HL-60 (cell line): ENCODE measurements at regions not wholly inside any gene's neighbourhood (a gene's known extent, or its start where the extent isn't known, plus 50 kb on each side); places are given as distances from the start of the nearest gene placed in this dataset.

Source experiments
- DNase-seq, 2 experiments: peaks; one replicate each; pipeline ENCODE4 v3.0.0-alpha.2; 2010 to 2020; ENCODE audit warnings: low read depth in 1 of 2, low spot score in 1 of 2
- H3K27ac ChIP-seq: fragments of 250-450 bp; sonication (Bioruptor Pico); replicated peaks from 2 replicates; pipeline ENCODE4 v1.5.1; 2020; ENCODE audit warnings: mild to moderate bottlenecking, moderate library complexity
- H3K27me3 ChIP-seq: fragments of 250-450 bp; sonication (Bioruptor Pico); 2 replicates; pipeline ENCODE4 v1.5.1; 2021; ENCODE audit warnings: mild to moderate bottlenecking, moderate library complexity; ENCODE audit not compliant: insufficient read depth, poor library complexity, severe bottlenecking
- H3K4me3 ChIP-seq: replicated peaks from 2 replicates; pipeline ENCODE4 v1.5.1; 2011; ENCODE audit warnings: mild to moderate bottlenecking, control low read depth, low read length; ENCODE audit not compliant: insufficient read depth
- GABPA ChIP-seq: IDR thresholded peaks from 2 replicates; pipeline ENCODE4 v1.6.1; 2012; ENCODE audit warnings: low read depth
- POLR2AphosphoS5 ChIP-seq: IDR thresholded peaks from 2 replicates; pipeline ENCODE4 v1.6.1; 2012; ENCODE audit warnings: low read depth
- SPI1 ChIP-seq: IDR thresholded peaks from 2 replicates; pipeline ENCODE4 v1.6.1; 2012; ENCODE audit warnings: low read depth, mild to moderate bottlenecking, borderline replicate concordance
- TF ChIP-seq, protein P1 (sequence below): IDR thresholded peaks from one replicate; pipeline ENCODE4 v1.5.1; 2011; ENCODE audit warnings: low read length, control low read depth, inconsistent platforms; ENCODE audit not compliant: insufficient read depth
- TF ChIP-seq, protein P2 (sequence below): IDR thresholded peaks from 2 replicates; pipeline ENCODE4 v1.6.1; 2012; ENCODE audit warnings: low read depth; ENCODE audit not compliant: insufficient replicate concordance

DNA sequence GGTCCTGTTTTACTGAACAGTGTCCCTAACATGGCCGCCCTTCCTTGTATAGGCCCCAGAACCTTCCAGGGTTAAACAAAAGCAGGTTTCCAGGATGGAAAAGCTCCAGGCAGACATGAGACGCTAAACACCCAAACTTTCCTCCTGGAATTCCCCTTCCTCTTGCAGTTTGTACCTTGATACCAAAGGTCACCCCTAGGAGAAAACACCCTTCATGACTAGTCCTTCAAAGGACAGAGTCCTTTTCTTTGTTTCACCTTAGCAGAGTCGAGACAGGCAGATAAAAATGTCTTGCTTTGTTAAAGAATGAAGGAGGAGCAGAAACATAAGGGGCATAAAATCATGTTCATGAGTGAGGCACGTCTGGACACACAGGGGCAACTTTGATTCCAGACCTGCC is 247.5 kb downstream of the BCOR start:
- no peak overlapping the region for H3K4me3 ChIP-seq
- H3K27ac ChIP-seq, result peak overlapping the region; percentile 52
- no peaks in the 10 kb centered on the region for H3K27me3 ChIP-seq
- TF ChIP-seq GABPA, result no peak
- TF ChIP-seq, protein P1, sequence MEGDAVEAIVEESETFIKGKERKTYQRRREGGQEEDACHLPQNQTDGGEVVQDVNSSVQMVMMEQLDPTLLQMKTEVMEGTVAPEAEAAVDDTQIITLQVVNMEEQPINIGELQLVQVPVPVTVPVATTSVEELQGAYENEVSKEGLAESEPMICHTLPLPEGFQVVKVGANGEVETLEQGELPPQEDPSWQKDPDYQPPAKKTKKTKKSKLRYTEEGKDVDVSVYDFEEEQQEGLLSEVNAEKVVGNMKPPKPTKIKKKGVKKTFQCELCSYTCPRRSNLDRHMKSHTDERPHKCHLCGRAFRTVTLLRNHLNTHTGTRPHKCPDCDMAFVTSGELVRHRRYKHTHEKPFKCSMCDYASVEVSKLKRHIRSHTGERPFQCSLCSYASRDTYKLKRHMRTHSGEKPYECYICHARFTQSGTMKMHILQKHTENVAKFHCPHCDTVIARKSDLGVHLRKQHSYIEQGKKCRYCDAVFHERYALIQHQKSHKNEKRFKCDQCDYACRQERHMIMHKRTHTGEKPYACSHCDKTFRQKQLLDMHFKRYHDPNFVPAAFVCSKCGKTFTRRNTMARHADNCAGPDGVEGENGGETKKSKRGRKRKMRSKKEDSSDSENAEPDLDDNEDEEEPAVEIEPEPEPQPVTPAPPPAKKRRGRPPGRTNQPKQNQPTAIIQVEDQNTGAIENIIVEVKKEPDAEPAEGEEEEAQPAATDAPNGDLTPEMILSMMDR, result no peak
- no peak for TF ChIP-seq POLR2AphosphoS5
- no peak for TF ChIP-seq SPI1
- TF ChIP-seq, protein P2, sequence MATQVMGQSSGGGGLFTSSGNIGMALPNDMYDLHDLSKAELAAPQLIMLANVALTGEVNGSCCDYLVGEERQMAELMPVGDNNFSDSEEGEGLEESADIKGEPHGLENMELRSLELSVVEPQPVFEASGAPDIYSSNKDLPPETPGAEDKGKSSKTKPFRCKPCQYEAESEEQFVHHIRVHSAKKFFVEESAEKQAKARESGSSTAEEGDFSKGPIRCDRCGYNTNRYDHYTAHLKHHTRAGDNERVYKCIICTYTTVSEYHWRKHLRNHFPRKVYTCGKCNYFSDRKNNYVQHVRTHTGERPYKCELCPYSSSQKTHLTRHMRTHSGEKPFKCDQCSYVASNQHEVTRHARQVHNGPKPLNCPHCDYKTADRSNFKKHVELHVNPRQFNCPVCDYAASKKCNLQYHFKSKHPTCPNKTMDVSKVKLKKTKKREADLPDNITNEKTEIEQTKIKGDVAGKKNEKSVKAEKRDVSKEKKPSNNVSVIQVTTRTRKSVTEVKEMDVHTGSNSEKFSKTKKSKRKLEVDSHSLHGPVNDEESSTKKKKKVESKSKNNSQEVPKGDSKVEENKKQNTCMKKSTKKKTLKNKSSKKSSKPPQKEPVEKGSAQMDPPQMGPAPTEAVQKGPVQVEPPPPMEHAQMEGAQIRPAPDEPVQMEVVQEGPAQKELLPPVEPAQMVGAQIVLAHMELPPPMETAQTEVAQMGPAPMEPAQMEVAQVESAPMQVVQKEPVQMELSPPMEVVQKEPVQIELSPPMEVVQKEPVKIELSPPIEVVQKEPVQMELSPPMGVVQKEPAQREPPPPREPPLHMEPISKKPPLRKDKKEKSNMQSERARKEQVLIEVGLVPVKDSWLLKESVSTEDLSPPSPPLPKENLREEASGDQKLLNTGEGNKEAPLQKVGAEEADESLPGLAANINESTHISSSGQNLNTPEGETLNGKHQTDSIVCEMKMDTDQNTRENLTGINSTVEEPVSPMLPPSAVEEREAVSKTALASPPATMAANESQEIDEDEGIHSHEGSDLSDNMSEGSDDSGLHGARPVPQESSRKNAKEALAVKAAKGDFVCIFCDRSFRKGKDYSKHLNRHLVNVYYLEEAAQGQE, result no peak
- no peak for DNase-seq

DNA sequence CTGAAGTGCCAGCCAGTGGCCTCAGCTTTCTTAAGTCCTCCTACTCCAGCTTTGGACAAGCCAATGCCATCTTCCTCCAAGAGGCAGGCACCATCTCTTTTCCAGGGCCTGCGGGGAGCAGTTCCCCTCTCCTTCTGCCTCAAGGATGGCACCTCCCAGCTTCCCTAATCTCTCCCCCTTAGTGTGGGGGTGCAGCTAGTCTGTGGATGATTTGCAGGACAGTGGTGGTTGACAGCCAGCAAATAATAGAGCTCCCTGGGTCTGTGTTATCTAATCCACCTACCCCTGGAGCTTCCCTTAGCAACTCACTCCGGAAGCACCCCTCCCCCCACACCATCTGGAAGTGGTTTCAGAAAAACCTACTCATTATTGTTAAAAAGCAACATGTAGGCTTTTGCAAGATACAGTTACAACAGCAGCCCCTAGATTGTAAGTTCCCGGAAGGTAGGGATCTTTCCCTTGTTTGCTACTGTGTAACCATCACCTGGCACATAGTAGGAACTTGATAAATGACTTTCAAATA is 247.1 kb downstream of the BCOR start:
- no peak overlapping the region for H3K4me3 ChIP-seq
- peak; percentile 72 to 89 for DNase-seq
- H3K27ac ChIP-seq, result peak overlapping the region; percentile 52
- no peaks in the 10 kb centered on the region for H3K27me3 ChIP-seq
- TF ChIP-seq, protein P2, result no peak
- TF ChIP-seq, protein P1, result no peak
- TF ChIP-seq GABPA (peak; percentile 24; the same call in 1 of the 2 replicates), POLR2AphosphoS5 (peak; percentile 49; the same call in 1 of the 2 replicates), SPI1 (peak; percentile 42; the same call in 1 of the 2 replicates)

DNA sequence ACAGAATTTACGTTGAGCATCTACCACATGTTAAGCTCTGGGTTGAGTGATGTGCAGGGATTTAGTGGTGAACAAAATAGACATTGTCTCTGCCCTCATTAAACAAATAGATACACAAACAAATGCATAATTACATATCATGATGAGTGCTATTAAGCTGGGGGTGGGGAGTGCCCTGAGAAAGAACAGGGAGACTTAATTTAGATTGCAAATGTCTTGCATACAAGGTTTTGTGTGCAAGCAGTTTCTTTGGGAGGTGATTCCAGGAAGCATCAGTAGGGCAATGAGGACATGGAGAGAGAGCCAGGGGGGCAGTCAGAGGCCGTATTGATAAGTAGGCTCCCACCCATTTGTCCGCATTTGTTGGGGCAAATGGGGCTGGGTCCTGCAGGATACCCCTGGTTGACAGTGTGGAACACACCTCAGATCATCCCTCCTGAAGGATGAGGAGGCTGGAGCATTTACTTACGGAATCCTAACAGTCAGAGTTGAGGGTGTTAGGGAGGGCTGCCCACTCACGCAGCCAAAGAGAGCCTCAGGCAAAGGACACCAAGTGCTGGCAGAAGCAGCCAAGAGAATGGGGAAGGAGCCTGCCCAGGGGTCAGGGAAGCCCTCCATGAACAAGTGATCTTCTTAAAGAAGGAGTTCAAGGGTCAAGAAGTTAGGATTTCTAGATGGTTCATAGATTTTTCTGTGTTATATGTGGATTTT is 245.9 kb downstream of the BCOR start:
- Histone ChIP-seq H3K27ac (no peak overlapping the region), H3K4me3 (no peak overlapping the region), H3K27me3 (no peaks in the 10 kb centered on the region)
- TF ChIP-seq POLR2AphosphoS5 (no peak), SPI1 (no peak), GABPA (no peak)
- TF ChIP-seq, protein P1, result no peak
- TF ChIP-seq, protein P2, result no peak
- no peak for DNase-seq
